PC-3 (cell line): ENCODE measurements at regions not wholly inside any gene's neighbourhood (a gene's known extent, or its start where the extent isn't known, plus 50 kb on each side); places are given as distances from the start of the nearest gene placed in this dataset.

Experiments used
- ATAC-seq: fragments of 200-7000 bp; cut with Tn5 transposase; 2 replicates; pipeline ENCODE4 v1.9.1; 2020; ENCODE audit warnings: mild to moderate bottlenecking, moderate library complexity
- BruUV-seq: library from RNA; stranded (reverse); fragments of 400-500 nt; replicated peaks from 2 replicates; lab custom pipeline; 2021; lab: Mats Ljungman, UMichigan
- CTCF ChIA-PET: fragments of 300-600 bp; sonication (Branson Sonifier 250); formaldehyde crosslinking; loops from one replicate; lab custom pipeline; 2022; ENCODE audit warnings: antibody characterized with exemption; lab: Charles Lee
- POLR2A ChIA-PET: fragments of 300-600 bp; sonication (Branson Sonifier 250); formaldehyde crosslinking; loops from one replicate; lab custom pipeline; 2022; ENCODE audit warnings: antibody characterized with exemption; ENCODE audit not compliant: unreplicated experiment; lab: Charles Lee
- DNase-seq: peaks from one replicate; pipeline ENCODE4 v3.0.0-alpha.2; 2015
- H2AFZ ChIP-seq: fragments of 300-600 bp; sonication (generic); 2 replicates; pipeline ENCODE4 v1.6.0; 2016; ENCODE audit warnings: antibody characterized with exemption, low read length
- H3F3A ChIP-seq: fragments of 300-600 bp; sonication (generic); one replicate; pipeline ENCODE4 v1.6.0; 2017; ENCODE audit warnings: antibody characterized with exemption, low read length, control low read depth, mild to moderate bottlenecking; ENCODE audit not compliant: unreplicated experiment
- H3K27ac ChIP-seq: fragments of 300-600 bp; sonication (generic); 2 replicates; pipeline ENCODE4 v1.5.1; 2016; ENCODE audit warnings: mild to moderate bottlenecking, low read length
- H3K27me3 ChIP-seq: fragments of 300-600 bp; sonication (generic); 2 replicates; pipeline ENCODE4 v1.6.1; 2016; ENCODE audit warnings: low read length, mixed read lengths
- H3K36me3 ChIP-seq: fragments of 300-600 bp; sonication (generic); 2 replicates; pipeline ENCODE4 v1.6.1; 2016; ENCODE audit warnings: low read depth, mixed run types, low read length, mixed read lengths
- H3K4me1 ChIP-seq: fragments of 300-600 bp; sonication (generic); 2 replicates; pipeline ENCODE4 v1.5.1; 2016; ENCODE audit warnings: low read length; ENCODE audit not compliant: insufficient read depth
- H3K4me2 ChIP-seq: fragments of 300-600 bp; sonication (generic); 2 replicates; pipeline ENCODE4 v1.6.0; 2016; ENCODE audit warnings: low read length
- H3K4me3 ChIP-seq: fragments of 300-600 bp; sonication (generic); 2 replicates; pipeline ENCODE4 v1.5.1; 2016; ENCODE audit warnings: mild to moderate bottlenecking, low read length, mixed read lengths
- H3K79me2 ChIP-seq: fragments of 300-600 bp; sonication (generic); 2 replicates; pipeline ENCODE4 v1.6.1; 2017; ENCODE audit warnings: low read length, mixed read lengths
- H3K9ac ChIP-seq: fragments of 300-600 bp; sonication (generic); 2 replicates; pipeline ENCODE4 v1.6.0; 2016; ENCODE audit warnings: mild to moderate bottlenecking, low read length
- H3K9me2 ChIP-seq: fragments of 300-600 bp; sonication (generic); replicated peaks from 2 replicates; pipeline ENCODE4 v1.6.1; 2016; ENCODE audit warnings: mixed run types, low read length, mixed read lengths
- H3K9me3 ChIP-seq: fragments of 300-600 bp; sonication (generic); 2 replicates; pipeline ENCODE4 v1.6.1; 2016; ENCODE audit warnings: low read length, mixed read lengths
- H4K20me1 ChIP-seq: fragments of 300-600 bp; sonication (generic); 2 replicates; pipeline ENCODE4 v1.6.1; 2016; ENCODE audit warnings: low read length, mixed read lengths
- CTCF ChIP-seq: fragments of 300-600 bp; sonication (generic); conservative IDR thresholded peaks from 2 replicates; pipeline ENCODE4 v1.5.1; 2017; ENCODE audit warnings: antibody characterized with exemption, low read depth, mild to moderate bottlenecking, low read length
- EZH2 ChIP-seq: fragments of 300-600 bp; sonication (generic); IDR thresholded peaks from one replicate; pipeline ENCODE4 v1.6.1; 2017; ENCODE audit warnings: antibody characterized with exemption, mild to moderate bottlenecking, low read length; ENCODE audit not compliant: unreplicated experiment
- EZH2phosphoT487 ChIP-seq: fragments of 300-600 bp; sonication (generic); IDR thresholded peaks from 2 replicates; pipeline ENCODE4 v1.6.1; 2018; ENCODE audit warnings: mild to moderate bottlenecking, antibody characterized with exemption, low read length, borderline replicate concordance
- intact Hi-C: fragments of 100-400 bp; cut with micrococcal nuclease; formaldehyde crosslinking; loops from 2 replicates; pipeline ENCODE4 v1.9.0; 2023

GRCh38 chr14:104284636-104285507 lies 146.5 kb downstream of the KIF26A start:
- H3K9ac ChIP-seq: no peak overlapping the region
- no peak overlapping the region for H3K27ac ChIP-seq
- H3K4me3 ChIP-seq: no peak overlapping the region
- no peaks in the 10 kb centered on the region for H3K9me2 ChIP-seq
- H3K36me3 ChIP-seq: no peaks in the 10 kb centered on the region
- H4K20me1 ChIP-seq: no peaks in the 10 kb centered on the region
- DNase-seq (no peak), ATAC-seq (no peak)
- ChIA-PET POLR2A (no interaction called here), CTCF (no interaction called here)
- no peaks in the 10 kb centered on the region for H3K79me2 ChIP-seq
- H3K4me1 ChIP-seq: no peaks in the 10 kb centered on the region
- no peak overlapping the region for H2AFZ ChIP-seq
- H3K4me2 ChIP-seq: no peak overlapping the region
- H3K9me3 ChIP-seq: no peaks in the 10 kb centered on the region
- BruUV-seq: no TSS peak
- TF ChIP-seq EZH2phosphoT487: no peak
- TF ChIP-seq EZH2: no peak
- TF ChIP-seq CTCF: no peak
- peaks cover 27% of the 10 kb centered on the region for H3K27me3 ChIP-seq
- no peaks in the 10 kb centered on the region for H3F3A ChIP-seq
- intact Hi-C loops: no loop called here

GRCh38 chr14:104285508-104285840 lies 147.1 kb downstream of the KIF26A start:
- no peak for ATAC-seq
- Histone ChIP-seq H3F3A (no peaks in the 10 kb centered on the region), H3K79me2 (no peaks in the 10 kb centered on the region), H3K9me3 (no peaks in the 10 kb centered on the region), H3K27me3 (peaks cover 27% of the 10 kb centered on the region), H3K4me1 (no peaks in the 10 kb centered on the region), H2AFZ (no peak overlapping the region), H3K9ac (no peak overlapping the region), H4K20me1 (no peaks in the 10 kb centered on the region), H3K4me3 (no peak overlapping the region), H3K27ac (no peak overlapping the region), H3K4me2 (no peak overlapping the region), H3K36me3 (no peaks in the 10 kb centered on the region), H3K9me2 (no peaks in the 10 kb centered on the region)
- intact Hi-C loops: no loop called here
- CTCF ChIA-PET: no interaction called here
- no TSS peak for BruUV-seq
- POLR2A ChIA-PET: no interaction called here
- DNase-seq: no peak
- TF ChIP-seq CTCF (no peak), EZH2 (no peak), EZH2phosphoT487 (no peak)

DNA sequence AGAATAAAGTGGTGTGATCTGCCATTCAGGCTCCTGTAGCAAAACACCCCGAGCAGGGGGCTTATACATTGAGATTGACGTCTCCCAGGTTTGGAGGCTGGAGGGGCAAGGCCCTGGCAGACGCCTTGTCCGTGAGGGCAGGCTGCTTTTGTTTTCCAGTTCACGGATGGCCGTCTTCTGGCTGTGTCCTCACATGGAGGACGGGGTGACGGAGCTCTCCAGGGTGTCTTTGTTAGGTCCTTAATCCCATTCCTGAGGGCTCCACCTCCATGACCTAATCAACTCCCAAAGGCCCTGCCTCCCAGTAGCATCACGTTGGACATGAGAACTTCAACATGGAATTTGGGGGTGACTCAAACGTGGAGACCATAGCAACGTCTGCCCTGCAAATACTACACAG lies 147.7 kb downstream of the KIF26A start:
- Histone ChIP-seq H4K20me1 (no peaks in the 10 kb centered on the region), H3K27ac (no peak overlapping the region), H3K9ac (no peak overlapping the region), H3F3A (no peaks in the 10 kb centered on the region), H3K79me2 (no peaks in the 10 kb centered on the region), H3K4me3 (no peak overlapping the region), H3K27me3 (peaks cover 30% of the 10 kb centered on the region), H3K9me2 (no peaks in the 10 kb centered on the region), H3K4me1 (no peaks in the 10 kb centered on the region), H3K36me3 (no peaks in the 10 kb centered on the region), H3K9me3 (no peaks in the 10 kb centered on the region), H3K4me2 (no peak overlapping the region), H2AFZ (no peak overlapping the region)
- intact Hi-C loops: no loop called here
- CTCF ChIA-PET: no interaction called here
- no TSS peak for BruUV-seq
- DNase-seq (no peak), ATAC-seq (no peak)
- TF ChIP-seq EZH2 (no peak), EZH2phosphoT487 (no peak), CTCF (no peak)
- POLR2A ChIA-PET: interaction anchor here (0.6 kb wide), 1 partner anchor 540 kb away, joined by 3 read pairs; no protein-coding TSS in a partner anchor
